Right hindlimb (tissue), 1 donor: ENCODE measurements at regions not wholly inside any gene's neighbourhood (a gene's known extent, or its start where the extent isn't known, plus 50 kb on each side); places are given as distances from the start of the nearest gene placed in this dataset.
"Not testable (repeated sequence)": the region's sequence is repeated elsewhere in the genome, so short reads cannot be mapped to it uniquely, and the experiment has no call there.

Experiments
- DNase-seq: peaks from one replicate; pipeline ENCODE4 v3.0.0-alpha.2; 2018

DNA sequence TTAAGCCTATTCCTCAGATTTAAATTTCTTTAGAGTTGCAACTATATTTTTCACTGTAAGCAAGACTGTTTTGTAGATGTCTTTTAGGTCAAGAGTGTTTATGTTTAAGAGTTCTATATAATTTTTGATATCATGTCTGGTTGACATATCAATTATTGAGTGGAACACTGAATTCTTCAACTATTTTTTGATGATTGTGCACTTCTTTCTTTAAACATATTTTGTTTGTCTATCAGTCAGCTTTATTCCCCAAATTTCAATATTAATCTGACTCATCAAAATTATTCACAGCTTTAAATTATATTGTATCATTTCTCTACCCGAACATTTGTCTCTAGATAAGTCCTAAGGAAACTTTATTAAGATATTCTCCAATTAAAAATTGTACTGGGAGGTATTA lies 933.6 kb upstream of the ROBO1 start:
- no peak for DNase-seq

DNA sequence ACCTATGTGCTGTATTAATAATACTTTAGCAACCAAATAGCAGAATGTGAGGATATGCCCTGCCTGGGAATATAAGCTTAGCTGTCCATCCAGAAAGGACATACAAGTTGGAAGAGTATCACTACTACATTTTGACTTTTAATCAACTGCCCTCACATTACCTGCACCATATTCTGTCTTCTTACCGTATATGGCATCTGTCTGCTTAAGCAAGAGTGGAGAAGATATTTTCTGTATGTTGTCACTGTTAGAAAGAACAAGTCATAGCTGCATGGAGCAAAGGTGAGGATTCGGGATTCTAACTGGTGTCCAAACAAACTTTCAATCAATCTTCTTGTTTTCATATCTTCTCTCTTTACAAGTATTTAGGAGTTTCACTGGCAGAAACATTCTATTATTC lies 929.5 kb upstream of the ROBO1 start:
- no peak for DNase-seq

DNA sequence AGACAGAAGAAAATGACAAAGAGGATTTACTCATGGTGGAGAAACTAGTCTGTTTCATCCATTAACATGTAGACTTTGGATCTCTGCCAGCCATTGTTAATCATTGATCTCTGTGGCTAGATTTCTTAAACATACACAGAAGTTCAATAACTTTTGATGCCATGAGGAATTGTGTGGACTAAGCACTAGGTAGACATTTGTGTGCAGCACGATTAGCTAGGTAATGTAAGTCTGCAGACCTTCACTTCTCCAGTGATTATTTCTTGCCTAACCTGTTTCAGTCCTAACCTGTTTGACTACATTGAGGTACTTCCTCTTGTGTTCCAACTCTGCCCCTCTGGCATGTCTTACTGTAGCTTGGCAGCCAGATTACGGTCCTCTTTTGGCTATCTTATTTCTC lies 928.5 kb upstream of the ROBO1 start:
- DNase-seq = no peak

DNA sequence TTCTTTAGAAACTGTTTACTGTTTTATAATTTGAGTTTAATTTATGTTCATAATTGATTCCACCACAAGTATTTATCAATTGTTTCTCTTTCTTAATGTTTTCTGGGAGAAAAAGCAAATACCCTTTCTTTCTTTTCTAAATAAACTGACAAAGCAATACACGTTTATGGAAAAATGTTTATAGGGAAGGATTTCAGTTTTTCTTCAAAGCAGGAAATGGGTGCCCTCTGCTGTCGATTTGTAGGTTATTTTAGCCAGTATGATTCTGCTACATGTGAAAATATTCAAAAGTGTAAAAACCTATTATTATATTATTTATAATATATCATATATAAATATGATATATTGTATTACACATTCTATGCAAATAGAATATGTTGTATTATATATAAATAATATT lies 921.0 kb upstream of the ROBO1 start:
- DNase-seq = no peak

DNA sequence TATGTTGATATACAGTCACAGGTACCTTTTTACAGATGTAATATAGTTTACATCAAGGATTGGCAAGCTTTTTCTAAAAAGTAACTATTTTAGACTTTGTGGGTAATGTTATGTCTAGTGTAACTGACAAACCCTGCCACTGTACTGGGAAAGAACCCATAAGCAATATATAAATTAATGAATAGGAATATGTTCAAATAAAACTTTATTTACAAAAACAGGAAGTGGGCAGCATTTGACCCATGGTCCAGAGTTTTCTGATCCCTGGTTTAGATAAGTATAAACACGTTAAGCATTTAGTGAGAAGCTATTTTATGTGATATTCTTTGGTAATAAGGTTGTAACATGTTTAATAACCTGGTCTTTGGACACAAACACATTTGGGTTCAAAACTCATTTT lies 915.2 kb upstream of the ROBO1 start:
- no peak for DNase-seq

DNA sequence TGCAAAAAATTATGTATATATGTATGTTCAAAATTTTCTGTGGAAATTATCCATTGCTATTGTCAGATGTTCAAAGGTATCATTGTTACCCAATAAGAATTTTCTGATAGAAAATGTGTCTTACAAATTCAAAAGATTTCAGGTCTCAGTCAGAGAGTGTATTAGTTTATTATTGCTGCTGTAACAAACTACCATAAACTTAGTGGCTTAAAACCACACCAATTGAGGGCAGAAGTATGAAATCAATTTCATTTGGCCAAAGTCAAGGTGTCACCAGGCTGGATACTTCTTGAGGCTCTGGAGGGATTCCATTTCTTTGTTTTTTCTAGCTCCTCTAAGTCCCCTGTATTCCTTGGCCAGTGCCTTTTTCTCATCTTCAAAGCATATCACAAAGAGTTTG lies 914.4 kb upstream of the ROBO1 start:
- no peak for DNase-seq

DNA sequence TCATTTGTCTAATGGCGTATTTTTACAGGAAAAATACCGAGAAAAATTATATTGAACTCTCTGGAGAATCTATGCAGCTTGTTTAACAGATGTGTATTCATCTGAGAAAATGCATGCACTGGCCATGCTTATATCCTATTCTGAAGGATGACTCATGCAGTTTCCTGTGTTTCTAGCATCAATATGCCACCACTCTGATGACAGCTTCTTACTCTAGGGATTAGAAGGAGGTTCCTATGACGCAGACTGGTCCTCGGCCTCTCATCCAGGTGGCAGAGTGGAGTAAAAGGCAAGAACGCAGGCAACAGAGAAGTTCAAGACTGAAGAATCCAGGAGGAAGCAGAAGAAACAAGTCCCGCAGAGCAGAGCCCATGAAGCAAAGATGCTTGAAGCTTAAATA lies 910.0 kb upstream of the ROBO1 start:
- no peak for DNase-seq

DNA sequence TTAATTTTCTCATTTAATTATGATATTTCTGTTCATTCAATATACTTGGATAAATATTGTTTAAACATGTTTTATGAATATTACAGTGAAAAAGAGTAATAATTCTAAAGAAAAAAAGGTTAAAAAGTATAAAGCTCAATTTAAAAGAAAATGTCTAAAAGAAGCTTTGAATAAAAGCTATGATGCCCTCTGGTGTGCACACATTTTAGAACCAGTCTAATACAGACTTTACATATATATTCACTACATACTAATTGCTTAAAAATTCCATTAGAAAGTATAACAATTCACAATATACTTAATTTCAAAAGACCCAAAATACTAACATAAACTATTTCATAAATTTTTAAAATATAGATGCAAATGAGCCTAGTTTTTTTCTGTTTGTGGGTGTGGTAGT lies 909.1 kb upstream of the ROBO1 start:
- no peak for DNase-seq

DNA sequence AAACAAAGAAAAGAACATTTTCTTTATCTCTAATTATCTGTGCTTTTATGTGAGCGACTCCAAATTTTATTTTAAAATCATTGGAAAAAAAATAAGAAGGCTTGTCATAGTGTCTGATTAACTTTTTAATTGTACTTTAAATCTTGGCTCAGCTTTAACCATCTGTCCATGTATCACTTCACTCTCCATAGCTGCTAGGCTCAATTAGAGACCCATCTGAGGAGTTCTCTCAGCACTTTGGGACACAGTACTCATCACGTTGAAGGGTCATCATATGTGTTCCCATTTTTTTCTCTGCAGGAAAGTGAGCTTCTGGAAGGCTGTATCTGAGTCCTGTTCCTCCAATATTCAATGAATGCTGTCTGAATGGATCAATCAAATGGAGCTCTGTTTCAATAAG lies 908.5 kb upstream of the ROBO1 start:
- DNase-seq = no peak

DNA sequence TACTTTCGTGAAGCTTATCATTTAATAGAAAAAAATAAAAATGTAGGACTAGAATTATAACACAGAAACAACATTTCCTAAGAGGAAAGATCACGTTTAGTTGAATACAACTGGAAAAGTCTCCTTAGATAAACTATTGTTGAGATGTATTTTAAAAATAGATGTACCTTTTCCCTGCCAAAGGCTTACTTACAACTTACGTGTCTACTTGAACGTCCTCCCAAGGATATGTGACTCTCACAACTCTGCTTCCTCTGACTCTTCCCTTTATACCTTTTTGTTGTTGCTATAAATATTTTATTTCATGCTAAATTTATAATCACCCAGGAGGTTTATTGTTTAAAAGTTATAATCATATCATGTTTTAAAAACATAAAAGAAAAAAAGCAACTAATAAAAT lies 908.0 kb upstream of the ROBO1 start:
- no peak for DNase-seq

DNA sequence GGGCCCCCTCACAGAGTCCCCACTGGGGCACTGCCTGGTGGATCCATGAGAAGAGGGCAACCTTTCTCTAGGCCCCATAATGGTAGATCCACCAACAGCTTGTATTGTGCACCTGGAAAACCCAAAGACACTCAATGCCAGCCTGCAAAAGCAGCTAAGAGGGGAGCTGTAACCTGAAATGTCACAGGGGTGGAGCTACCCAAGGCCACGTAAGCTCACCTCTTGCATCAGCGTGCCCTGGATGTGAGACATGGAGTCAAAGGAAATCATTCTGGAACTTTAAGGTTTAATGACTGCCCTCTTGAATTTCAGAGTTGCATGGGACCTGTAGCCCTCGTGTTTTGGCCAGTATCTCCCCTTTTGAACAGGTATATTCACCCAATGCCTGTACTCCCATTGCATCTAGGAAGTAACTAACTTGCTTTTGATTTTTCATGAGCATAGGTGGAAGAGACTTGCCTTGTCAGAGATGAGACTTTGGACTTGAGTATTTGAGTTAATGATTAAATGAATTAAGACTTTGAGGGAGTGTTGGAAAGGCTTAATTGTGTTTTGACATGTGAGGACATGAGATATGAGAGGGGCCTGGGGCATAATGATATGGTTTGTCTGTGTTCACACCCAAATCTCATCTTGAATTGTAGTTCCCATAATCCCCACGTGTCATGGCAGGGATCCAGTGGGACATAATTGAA lies 900.9 kb upstream of the ROBO1 start:
- no peak for DNase-seq

DNA sequence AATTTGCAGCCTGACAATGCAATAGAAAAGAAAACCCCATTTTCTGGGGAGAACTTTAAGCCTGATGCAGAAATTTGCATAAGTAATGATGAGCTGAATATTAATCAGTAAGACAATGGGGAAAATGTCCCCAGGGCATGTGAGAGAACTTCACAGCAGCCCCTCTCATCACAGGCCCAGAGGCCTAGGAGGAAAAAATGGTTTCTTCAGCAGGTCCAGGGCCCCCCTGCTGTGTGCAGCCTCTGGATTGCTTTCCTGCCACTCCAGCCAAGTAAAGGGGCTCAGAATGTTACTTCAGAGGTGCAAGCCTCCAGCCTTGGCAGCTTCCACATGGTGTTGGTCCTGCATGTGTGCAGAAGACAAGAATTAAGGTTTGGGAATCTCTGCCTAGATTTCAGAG lies 900.3 kb upstream of the ROBO1 start:
- DNase-seq = no peak

DNA sequence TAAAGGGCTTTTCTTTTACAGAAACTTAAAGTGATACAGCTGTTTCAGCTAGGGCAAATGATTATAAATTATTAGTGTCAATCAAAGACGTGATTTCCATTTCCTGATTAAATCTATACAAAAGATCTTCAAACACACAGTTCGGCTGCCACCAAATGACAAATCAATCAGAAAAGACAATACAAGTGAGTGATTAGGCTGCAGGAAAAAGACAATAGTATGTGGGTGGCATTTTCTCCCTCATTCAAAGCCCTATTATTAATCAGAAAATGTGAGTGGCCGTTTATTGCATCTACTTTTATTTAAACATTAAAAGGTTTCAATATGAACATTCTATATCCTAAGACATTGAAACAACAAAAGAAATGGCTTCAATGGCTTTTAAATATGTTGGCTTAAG lies 895.6 kb upstream of the ROBO1 start:
- no peak for DNase-seq

DNA sequence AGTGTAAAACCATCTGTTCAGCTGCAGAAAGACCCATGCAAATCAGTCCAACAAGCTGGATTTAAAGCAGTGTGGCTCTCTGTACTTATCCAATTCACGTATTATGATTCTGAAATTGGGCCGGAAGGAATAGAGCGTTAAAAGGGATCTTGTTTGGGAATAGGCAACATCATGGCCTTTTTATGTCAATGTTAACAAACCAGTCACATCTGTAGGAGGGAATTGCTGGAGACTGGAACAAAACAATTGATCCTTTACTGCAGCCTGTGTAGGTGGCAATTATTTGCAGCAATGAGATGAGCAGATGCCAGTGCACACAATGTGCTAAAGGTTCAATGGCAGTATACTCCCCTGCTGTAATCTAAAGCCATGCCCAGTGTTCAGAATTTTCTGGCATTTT lies 887.4 kb upstream of the ROBO1 start:
- DNase-seq = no peak

DNA sequence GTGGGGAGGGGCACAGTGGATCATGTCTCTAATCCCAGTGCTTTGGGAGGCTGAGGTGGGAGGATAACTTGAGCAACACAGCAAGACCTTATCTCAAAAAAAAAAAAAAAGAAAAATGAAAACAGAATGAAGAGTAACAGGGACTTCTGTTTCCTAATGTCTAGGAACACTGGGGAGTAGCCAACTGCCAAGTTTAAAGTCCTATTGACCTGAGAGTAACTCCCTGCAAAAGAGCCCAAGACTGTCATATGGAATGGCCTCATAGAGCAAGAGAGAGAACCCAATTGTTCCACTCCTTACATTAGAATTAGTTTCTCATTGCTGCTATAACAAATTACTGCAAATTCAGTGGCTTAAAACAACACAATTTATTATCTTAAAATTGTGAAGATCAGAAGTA lies 881.4 kb upstream of the ROBO1 start:
- DNase-seq = no peak

DNA sequence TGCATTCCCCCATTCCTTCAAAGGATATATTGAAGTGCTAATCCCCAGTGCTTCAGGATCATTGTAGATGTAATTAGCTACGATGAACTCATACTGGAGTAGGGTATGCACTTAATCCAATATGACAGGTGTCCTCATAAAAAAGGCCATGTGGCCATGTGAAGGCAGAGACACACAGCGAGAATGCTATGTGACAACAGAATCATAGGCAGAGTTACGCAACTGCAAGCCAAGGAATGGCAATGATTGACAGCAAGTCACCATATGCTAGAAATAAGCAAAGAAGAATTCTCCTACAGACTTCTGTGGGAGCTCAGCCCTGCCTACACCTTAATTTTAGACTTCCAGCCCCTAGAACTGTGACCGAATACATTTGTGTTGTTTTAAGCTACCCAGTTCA lies 875.6 kb upstream of the ROBO1 start:
- DNase-seq = no peak

DNA sequence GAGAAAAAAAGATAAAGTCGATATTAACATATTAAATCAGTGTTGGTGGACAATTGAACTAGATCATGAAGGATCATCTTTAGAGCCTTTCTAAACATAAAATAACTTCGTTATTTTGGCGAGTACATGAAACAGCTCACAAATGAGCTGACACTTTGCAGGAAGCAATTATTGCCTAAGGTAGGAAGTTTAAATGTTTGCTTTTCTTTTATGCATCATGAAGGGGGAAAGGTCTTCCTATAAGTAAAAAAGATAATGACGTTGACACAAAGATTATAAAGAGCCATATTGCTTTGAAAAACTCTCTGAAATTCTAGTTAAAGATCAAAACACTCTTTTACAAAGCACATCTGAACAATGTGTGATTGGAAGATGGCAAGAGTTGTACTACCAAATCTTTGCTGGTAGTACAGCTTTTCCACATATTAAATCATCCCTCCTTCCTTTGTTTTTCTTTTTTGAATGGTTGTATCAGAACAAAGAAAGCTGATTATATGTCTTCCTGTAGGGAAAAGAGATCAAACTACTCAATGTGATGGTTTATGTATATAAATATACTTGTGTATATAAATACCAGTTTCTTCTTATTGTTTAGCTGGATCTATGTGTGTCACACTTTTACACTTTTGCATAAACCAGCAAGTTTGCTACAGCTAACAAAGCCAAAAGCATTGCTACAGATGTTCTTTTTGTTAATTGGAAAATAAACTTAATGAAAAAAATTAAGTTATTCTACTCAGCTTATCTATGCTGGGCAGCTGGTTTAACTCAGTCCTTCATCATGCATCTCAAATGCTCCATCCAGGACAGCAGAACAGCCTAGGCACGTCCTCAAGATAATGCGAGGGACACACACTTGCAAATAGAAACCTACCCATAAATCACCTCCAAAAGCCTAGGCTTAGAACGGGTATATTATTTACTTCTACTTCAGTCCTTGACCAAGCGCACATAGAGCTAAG lies 850.8 kb upstream of the ROBO1 start:
- no peak for DNase-seq

DNA sequence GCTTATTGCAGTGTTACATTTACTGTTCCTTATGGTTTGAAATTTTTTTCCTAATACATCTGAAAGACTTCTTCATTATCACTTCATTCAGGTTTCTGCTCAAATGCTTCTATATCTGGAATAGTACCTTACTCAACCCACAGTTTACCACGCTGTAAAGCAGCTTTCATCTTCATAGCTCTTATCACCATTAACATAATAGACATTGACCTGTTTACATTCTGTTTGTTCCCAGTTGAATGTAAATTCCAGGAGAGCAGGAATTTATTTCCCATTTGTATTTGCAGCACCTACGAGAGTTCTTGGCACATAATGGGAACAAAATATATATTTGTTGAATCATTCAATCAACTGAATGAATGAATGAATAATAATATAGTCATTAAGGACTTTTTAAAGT lies 844.6 kb upstream of the ROBO1 start:
- DNase-seq = no peak

DNA sequence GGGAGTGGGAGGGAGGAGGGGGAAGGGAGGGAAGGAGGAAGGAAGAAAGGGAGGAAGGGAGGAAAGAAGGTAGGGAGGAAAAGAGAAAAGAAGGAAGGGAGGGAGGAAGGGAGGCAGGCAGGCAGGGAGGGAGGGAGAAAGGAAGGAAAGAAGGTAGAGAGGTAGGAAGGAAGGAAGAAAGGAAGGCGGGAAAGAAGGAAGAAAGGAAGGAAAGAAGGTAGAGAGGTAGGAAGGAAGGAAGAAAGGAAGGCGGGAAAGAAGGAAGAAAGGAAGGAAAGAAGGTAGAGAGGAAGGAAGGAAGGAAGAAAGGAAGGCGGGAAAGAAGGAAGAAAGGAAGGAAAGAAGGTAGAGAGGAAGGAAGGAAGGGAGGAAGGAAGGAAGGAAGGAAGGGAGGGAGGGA lies 840.3 kb upstream of the ROBO1 start:
- DNase-seq = not testable (repeated sequence)

DNA sequence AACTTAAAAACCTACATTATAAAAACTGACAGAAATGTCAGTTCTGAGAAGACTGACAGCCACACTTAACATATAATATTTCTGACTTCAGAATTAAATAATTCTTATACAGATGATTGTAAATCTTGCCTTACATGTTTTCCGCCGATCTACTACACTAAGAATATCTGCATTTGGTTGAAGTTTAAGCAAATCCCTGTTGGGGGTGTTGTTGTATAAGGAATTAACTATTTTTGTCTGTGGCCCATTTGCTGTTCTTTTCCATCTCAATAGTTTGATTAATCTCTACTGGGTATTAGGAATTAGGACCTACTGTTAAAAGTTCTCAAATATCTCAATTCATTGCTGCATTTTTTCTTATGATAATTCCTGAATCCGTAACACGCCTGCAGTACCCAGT lies 838.3 kb upstream of the ROBO1 start:
- DNase-seq = no peak

DNA sequence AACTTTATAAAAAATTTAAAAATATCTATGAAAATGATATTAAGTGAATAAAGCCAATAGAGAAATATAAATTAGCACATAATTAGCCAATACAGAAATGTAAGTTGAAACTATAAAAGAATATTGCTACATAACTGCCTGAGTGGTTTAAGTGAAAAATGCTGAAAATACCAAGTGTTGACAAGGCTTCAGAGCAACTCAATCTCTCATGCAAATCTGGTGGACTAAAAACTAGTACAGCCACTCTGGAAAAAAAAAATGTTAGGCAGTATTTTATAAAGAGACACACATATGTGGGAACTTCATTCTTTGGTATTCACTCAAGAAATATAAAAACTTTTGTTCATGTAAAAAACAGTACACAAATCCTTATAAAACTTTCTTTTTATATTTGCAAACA lies 833.7 kb upstream of the ROBO1 start:
- no peak for DNase-seq

DNA sequence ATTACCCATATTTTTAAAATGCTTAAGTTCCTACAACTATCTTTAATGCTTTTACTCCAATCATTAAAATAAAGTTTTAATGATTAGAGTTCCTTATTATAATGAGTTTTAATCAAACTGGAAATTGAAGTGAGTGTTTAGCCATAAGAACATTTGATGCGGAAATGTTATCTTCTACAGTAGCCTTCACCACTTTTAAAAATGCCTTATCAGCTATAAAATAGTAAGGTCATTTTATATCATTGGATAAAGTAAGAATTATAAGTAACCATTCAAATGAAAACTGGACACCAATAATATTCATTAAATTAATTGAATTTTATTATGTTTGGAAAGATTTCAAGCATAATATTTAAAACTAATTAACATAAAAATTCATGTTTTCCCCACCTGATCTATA lies 825.0 kb upstream of the ROBO1 start:
- no peak for DNase-seq

DNA sequence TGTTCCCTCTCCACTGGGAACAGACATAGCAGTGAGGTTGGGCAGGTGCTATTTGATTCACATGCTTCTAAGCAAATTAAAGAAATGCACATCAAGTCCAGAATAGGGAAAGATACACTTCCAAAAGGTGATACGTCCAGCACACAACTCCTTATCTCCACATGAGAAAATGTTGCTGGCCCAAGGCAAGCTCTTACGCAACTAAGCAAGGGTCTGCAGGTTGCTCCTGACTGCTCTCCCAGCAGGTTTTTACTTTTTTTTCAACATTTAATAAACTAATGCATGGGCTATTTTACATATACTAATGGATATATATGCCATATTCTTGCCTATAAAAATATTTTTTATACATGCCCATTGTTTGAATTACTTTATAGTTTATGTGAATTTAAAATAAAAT lies 818.5 kb upstream of the ROBO1 start:
- no peak for DNase-seq

DNA sequence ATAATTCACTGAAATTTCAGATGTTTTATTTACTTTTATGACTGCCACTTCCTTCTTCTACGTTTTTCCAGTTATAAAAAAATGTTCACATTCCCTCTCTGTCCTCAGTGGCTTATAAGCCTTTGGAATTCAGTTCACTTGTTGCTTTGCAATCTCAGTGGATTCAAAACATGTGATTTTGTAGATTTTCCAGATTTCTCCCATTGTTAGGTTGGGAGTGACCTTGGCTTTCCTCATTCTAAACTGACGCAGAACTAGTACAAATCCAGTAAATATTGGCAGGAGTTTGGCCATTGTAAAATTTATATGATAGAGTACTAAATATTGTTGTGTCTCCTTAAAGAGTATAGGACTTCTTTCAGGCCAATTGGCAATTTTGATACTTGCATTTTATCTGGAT lies 812.3 kb upstream of the ROBO1 start:
- DNase-seq = no peak

DNA sequence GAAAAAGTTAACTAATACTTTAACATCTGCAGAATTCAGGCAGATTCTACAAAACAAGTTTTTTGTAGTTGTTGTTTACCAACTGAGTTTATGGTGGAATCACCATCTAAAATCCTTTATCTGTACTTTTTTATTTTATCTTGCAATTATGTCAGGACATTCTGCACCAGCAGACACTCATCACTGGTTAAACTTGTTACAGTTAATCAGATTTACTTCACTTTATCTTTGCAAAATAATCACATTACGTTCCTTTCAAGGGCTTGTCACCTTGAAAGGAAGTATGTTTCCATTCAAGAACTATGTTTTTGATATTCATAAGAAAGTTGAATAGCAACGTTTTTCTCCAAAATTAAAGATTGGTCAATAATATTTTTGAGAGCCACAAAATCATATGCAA lies 796.6 kb upstream of the ROBO1 start:
- no peak for DNase-seq
